BLaER1 treated with 17β-estradiol and CSF1 and Interleukin-3, amounts not matched to agents 10 nM and 100 nM (cell line): ENCODE measurements at regions not wholly inside any gene's neighbourhood (a gene's known extent, or its start where the extent isn't known, plus 50 kb on each side); places are given as distances from the start of the nearest gene placed in this dataset.

Source experiments
- H3K27ac ChIP-seq, 11 experiments: shearing (Covaris generic); formaldehyde crosslinking; 2 replicates each; pipeline ENCODE4 v1.8.1; 2022
- H3K27me3 ChIP-seq, 11 experiments: shearing (Covaris generic); formaldehyde crosslinking; 2 replicates each; pipeline ENCODE4 v1.8.1; 2022
- H3K36me3 ChIP-seq, 11 experiments: shearing (Covaris generic); formaldehyde crosslinking; 2 replicates each; pipeline ENCODE4 v1.8.1; 2022
- H3K4me1 ChIP-seq, 10 experiments: shearing (Covaris generic); formaldehyde crosslinking; 2 replicates each; pipeline ENCODE4 v1.8.1; 2022
- H3K4me2 ChIP-seq, 11 experiments: shearing (Covaris generic); formaldehyde crosslinking; 2 replicates each; pipeline ENCODE4 v1.8.1; 2022
- H3K4me3 ChIP-seq, 10 experiments: shearing (Covaris generic); formaldehyde crosslinking; 2 replicates each; pipeline ENCODE4 v1.8.1; 2022
- H3K9ac ChIP-seq, 11 experiments: shearing (Covaris generic); formaldehyde crosslinking; 2 replicates each; pipeline ENCODE4 v1.8.1; 2022
- H3K9me3 ChIP-seq, 11 experiments: shearing (Covaris generic); formaldehyde crosslinking; replicated peaks in 1 of 11; 2 replicates each; pipeline ENCODE4 v1.8.1; 2022
- H4K20me1 ChIP-seq, 11 experiments: shearing (Covaris generic); formaldehyde crosslinking; 2 replicates each; pipeline ENCODE4 v1.8.1; 2022
- Cebpa-rat ChIP-seq, 11 experiments: shearing (Covaris generic); IDR thresholded peaks; 2 replicates each; pipeline ENCODE4 v1.8.1; 2022

DNA sequence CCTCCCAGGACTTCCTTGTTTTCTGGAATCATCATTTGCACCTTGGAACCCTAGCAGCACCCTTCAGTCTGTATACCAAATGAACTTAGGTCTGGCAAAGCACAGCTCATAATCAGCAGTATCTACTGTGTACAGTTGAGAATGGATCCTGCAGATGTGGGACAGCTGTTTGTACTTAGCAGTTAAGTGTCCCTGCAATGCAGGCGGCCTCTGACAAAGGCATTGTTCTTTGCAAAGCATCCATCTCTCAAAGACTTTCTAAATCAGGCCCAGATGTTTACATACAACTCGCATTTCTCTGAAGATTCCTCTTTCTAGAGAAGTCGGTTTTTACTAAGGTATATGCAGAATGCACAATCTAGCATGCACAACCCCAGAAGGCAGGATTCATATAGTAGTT is 170.5 kb upstream of the RBM19 start:
- TF ChIP-seq Cebpa-rat (IDR thresholded peaks at IDR 0.05), result no peak
- H3K4me1 ChIP-seq, result no peaks in the 10 kb centered on the region
- no peaks in the 10 kb centered on the region for H4K20me1 ChIP-seq
- no peak overlapping the region for H3K27ac ChIP-seq
- H3K27me3 ChIP-seq, result 0 out of 22 replicates have a peak, but pooled peaks cover 0 to 2% (median 0%) of the 10 kb centered on the region in 11 experiments
- H3K9ac ChIP-seq, result no peak overlapping the region
- no peaks in the 10 kb centered on the region for H3K9me3 ChIP-seq
- H3K4me3 ChIP-seq, result no peak overlapping the region
- no peak overlapping the region for H3K4me2 ChIP-seq
- no peaks in the 10 kb centered on the region for H3K36me3 ChIP-seq

DNA sequence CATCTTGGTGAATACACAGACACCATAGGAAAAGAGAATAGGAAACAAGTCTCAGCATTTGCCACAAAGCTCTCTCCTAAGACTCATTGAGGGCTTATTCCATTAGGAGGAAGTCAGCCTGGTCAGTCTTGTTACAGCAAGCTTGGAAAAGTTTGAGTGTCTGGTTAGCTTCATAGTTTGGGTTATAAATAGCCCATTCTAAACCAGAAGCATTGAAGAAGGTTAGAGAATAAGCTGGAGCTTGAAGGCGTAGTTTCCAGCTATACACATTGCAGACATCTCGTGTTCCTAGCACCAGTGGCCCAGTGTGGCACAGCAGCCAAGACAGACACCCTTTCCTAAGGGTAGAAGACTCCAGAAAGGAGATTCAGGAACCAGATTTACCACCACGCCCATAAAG is 168.8 kb upstream of the RBM19 start:
- H3K36me3 ChIP-seq, result no peaks in the 10 kb centered on the region
- no peaks in the 10 kb centered on the region for H3K4me1 ChIP-seq
- 0 out of 22 replicates have a peak, but pooled peaks cover 0 to 2% (median 0%) of the 10 kb centered on the region in 11 experiments for H3K27me3 ChIP-seq
- no peaks in the 10 kb centered on the region for H4K20me1 ChIP-seq
- no peak overlapping the region for H3K4me2 ChIP-seq
- H3K9ac ChIP-seq, result no peak overlapping the region
- no peaks in the 10 kb centered on the region for H3K9me3 ChIP-seq
- no peak overlapping the region for H3K27ac ChIP-seq
- H3K4me3 ChIP-seq, result no peak overlapping the region
- no peak for TF ChIP-seq Cebpa-rat (IDR thresholded peaks at IDR 0.05)

DNA sequence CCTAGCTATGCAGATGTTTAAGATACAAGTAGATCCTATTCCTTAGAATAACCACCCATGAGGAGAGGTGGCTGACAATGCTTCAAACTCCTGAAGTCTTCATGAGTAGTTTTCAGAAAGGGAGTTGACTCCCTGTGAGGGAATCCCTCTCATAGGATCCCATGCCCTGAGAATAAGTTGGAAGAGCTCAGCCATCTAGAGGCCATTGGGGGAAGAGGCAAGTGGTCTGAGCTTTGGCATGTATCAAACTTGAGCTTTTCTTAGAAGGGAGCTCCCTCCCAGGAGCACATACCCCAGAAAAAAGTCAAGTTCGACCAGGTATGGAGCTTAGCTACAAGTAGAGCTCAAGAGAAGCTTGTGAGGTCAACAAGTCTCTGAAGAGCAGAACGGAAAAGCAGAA is 165.7 kb upstream of the RBM19 start:
- Histone ChIP-seq H3K4me1 (no peaks in the 10 kb centered on the region), H3K4me3 (no peak overlapping the region), H3K9me3 (no peaks in the 10 kb centered on the region), H3K4me2 (no peak overlapping the region), H3K27me3 (0 out of 22 replicates have a peak, but pooled peaks cover 0 to 2% (median 0%) of the 10 kb centered on the region in 11 experiments), H3K36me3 (no peaks in the 10 kb centered on the region), H4K20me1 (no peaks in the 10 kb centered on the region), H3K27ac (no peak overlapping the region), H3K9ac (no peak overlapping the region)
- no peak for TF ChIP-seq Cebpa-rat (IDR thresholded peaks at IDR 0.05)

DNA sequence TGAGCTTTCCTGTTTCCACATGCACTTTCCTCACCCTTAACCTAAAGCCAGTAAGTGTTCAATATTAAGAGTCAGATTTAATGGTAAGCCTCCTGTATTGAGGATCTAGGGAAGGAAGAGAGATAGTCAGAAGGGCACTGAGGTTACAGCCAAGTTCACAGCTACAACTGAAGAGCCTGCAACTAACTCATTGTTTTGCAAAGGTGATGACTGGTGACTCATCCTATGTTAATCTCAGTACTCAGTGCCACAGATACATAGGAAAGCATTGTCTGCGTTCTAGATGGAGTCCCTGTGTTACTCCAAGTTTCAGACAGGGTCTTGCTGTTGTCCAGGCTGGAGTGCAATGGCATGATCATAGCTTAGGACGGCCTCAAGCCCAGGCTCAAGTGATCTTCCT is 157.0 kb upstream of the RBM19 start:
- H3K27ac ChIP-seq, result no peak overlapping the region
- H3K9me3 ChIP-seq, result no peaks in the 10 kb centered on the region
- H3K9ac ChIP-seq, result no peak overlapping the region
- H3K4me1 ChIP-seq, result no peaks in the 10 kb centered on the region
- no peaks in the 10 kb centered on the region for H3K36me3 ChIP-seq
- no peak overlapping the region for H3K4me3 ChIP-seq
- no peak for TF ChIP-seq Cebpa-rat (IDR thresholded peaks at IDR 0.05)
- no peaks in the 10 kb centered on the region for H4K20me1 ChIP-seq
- no peak overlapping the region for H3K4me2 ChIP-seq
- no peaks in the 10 kb centered on the region for H3K27me3 ChIP-seq

DNA sequence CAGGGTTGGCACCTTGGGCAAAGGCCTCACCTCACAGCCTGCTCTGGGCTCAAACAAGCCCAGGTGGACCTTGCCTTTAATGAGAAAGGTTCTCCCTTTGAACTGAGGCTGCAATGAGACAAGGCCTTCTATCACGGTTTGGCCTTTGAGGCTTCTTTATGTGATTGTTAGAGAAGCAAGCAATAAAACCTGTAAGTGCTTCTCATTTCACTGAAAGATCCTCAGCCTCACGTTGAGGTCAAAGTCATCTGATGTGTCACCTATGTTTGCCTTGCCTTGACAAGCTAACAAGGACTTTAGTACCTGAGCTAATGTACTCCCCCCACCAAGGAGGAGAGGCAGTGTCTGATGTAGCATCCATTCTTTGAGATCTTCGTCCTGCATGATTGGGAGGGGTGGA is 155.9 kb upstream of the RBM19 start:
- Histone ChIP-seq H3K9me3 (no peaks in the 10 kb centered on the region), H3K27ac (no peak overlapping the region), H3K4me2 (no peak overlapping the region), H3K27me3 (no peaks in the 10 kb centered on the region), H3K4me1 (no peaks in the 10 kb centered on the region), H3K4me3 (no peak overlapping the region), H4K20me1 (no peaks in the 10 kb centered on the region), H3K9ac (no peak overlapping the region), H3K36me3 (no peaks in the 10 kb centered on the region)
- no peak for TF ChIP-seq Cebpa-rat (IDR thresholded peaks at IDR 0.05)

DNA sequence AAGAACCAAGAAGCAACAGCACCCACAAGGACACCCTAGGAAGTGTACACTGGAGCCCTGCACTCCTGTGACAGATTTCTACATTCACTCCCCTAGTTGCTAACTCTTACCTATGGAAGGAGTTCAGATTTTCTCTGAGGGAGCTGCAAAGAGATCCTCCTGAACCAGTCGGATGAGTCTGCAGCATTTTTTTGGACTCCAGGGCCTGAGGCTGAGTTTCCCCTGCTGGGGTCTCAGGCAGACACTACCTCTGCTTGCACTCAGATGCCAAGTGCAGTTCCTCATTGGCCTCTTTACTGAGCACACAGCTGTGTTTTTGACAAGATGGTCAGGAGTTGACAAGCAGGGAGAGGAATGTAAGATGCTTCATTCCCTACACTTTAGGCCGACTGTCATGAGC is 153.2 kb upstream of the RBM19 start:
- Histone ChIP-seq H3K27ac (no peak overlapping the region), H3K9me3 (peaks cover 7 to 17% (median 12%) of the 10 kb centered on the region in 11 experiments; a peak in 20 of 22 replicates), H4K20me1 (no peaks in the 10 kb centered on the region), H3K4me1 (no peaks in the 10 kb centered on the region), H3K4me2 (no peak overlapping the region), H3K27me3 (no peaks in the 10 kb centered on the region), H3K4me3 (no peak overlapping the region), H3K36me3 (no peaks in the 10 kb centered on the region), H3K9ac (no peak overlapping the region)
- TF ChIP-seq Cebpa-rat (IDR thresholded peaks at IDR 0.05), result no peak

DNA sequence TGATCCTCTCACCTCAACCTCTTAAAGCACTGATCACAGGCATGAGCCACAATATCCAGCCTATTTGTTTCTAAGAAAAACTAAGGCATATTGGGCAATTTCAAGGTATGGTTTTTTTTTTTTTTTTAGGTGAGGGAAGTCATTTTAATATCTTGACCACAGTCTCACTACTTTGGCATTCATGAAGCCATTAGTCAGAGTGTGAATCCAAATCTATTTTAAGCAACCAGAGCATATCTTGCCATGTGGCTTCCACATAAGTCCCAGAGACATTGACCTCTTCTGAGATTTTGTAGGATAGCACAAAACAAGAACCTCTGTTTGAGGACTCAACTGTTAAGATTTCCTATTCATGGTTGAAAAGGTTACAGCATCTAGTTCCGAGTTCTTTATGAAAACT is 130.3 kb upstream of the RBM19 start:
- H3K4me2 ChIP-seq, result no peak overlapping the region
- H3K36me3 ChIP-seq, result no peaks in the 10 kb centered on the region
- no peak overlapping the region for H3K9ac ChIP-seq
- H3K9me3 ChIP-seq, result peaks cover 11 to 20% (median 15%) of the 10 kb centered on the region in 11 experiments; a peak in 18 of 22 replicates
- no peaks in the 10 kb centered on the region for H4K20me1 ChIP-seq
- H3K27me3 ChIP-seq, result no peaks in the 10 kb centered on the region
- no peak overlapping the region for H3K27ac ChIP-seq
- no peaks in the 10 kb centered on the region for H3K4me1 ChIP-seq
- TF ChIP-seq Cebpa-rat (IDR thresholded peaks at IDR 0.05), result no peak
- H3K4me3 ChIP-seq, result no peak overlapping the region

DNA sequence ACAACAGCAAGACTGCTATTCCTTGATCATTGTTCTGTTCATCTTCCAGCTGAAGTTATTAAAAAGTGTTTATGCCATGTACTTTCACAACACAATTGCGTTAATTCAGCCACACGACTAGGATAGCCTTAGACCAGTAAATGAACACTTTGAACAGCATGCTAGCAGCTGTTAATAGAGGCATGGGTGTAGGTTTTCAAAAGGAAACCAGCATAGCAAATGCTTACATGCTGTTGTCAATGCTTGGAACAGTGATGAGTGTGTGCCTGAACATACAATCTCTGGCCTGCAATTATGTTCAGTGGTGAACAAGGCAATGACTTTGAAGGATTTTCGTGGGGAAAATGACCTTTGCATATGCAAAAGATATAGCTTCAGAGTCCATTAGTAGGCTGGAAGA is 127.4 kb upstream of the RBM19 start:
- Histone ChIP-seq H3K4me3 (no peak overlapping the region), H3K36me3 (no peaks in the 10 kb centered on the region), H3K9me3 (peaks cover 11 to 20% (median 17%) of the 10 kb centered on the region in 11 experiments; a peak in 18 of 22 replicates), H3K4me2 (no peak overlapping the region), H3K27ac (no peak overlapping the region), H3K4me1 (no peaks in the 10 kb centered on the region), H3K27me3 (no peaks in the 10 kb centered on the region), H3K9ac (no peak overlapping the region), H4K20me1 (no peaks in the 10 kb centered on the region)
- no peak for TF ChIP-seq Cebpa-rat (IDR thresholded peaks at IDR 0.05)

DNA sequence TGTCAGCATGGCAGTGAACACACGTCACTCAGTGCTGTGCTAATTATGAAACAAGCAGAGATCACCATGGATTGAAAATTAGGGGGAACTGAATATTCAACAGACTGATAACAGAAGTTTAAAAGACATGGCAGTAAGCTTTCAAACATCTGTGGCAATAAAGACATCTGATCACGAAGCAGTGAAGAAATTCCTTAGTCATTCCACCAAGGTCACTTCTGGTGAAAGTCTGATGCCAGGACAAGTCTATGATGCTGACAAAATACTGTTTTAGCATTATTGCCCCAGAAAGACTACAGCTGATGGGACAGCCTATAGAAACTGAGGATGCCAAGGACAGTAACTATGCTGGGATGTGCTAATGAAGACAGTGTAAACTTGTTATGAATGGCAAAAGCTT is 126.9 kb upstream of the RBM19 start:
- H3K9ac ChIP-seq, result no peak overlapping the region
- no peaks in the 10 kb centered on the region for H4K20me1 ChIP-seq
- H3K36me3 ChIP-seq, result no peaks in the 10 kb centered on the region
- TF ChIP-seq Cebpa-rat (IDR thresholded peaks at IDR 0.05), result no peak
- H3K27me3 ChIP-seq, result no peaks in the 10 kb centered on the region
- H3K4me1 ChIP-seq, result no peaks in the 10 kb centered on the region
- H3K9me3 ChIP-seq, result peaks cover 11 to 20% (median 17%) of the 10 kb centered on the region in 11 experiments; a peak in 18 of 22 replicates
- H3K4me2 ChIP-seq, result no peak overlapping the region
- H3K27ac ChIP-seq, result no peak overlapping the region
- no peak overlapping the region for H3K4me3 ChIP-seq

DNA sequence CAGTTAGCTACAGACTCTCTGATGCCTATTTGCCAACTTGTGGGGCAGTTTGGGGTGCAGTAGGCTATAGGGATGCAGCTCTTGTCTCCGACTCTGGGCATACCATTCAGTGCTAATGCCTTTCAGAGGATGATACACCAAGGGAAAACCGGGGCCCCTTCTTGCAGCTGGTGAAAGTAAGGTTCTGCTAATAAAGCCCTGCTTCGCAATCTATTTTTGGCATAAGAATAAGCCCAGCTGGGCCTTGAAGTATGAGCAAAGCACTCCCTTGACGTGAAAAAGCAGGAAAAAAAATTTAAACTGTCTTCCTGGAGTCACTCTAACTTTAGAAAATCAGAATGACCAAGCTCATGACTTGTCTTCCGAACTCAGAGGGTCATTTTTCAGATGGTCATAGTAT is 124.1 kb upstream of the RBM19 start:
- Histone ChIP-seq H3K4me1 (no peaks in the 10 kb centered on the region), H3K36me3 (no peaks in the 10 kb centered on the region), H3K4me2 (no peak overlapping the region), H3K9me3 (peaks cover 11 to 20% (median 17%) of the 10 kb centered on the region in 11 experiments; a peak in 18 of 22 replicates), H4K20me1 (no peaks in the 10 kb centered on the region), H3K27ac (no peak overlapping the region), H3K4me3 (no peak overlapping the region), H3K9ac (no peak overlapping the region), H3K27me3 (no peaks in the 10 kb centered on the region)
- no peak for TF ChIP-seq Cebpa-rat (IDR thresholded peaks at IDR 0.05)
